Trophoblast cell (in vitro differentiated cells and primary cell): ENCODE measurements at regions not wholly inside any gene's neighbourhood (a gene's known extent, or its start where the extent isn't known, plus 50 kb on each side); places are given as distances from the start of the nearest gene placed in this dataset.
"Not testable (repeated sequence)": the region's sequence is repeated elsewhere in the genome, so short reads cannot be mapped to it uniquely, and the experiment has no call there.

ENCODE experiments used
- DNase-seq, 2 donors: peaks; one replicate each; pipeline ENCODE4 v3.0.0-alpha.2; 2016
- H2AFZ ChIP-seq: 2 replicates; pipeline ENCODE4 v1.6.1; 2013; ENCODE audit warnings: low read length, moderate library complexity, mild to moderate bottlenecking; ENCODE audit not compliant: insufficient read depth, poor library complexity
- H2AK5ac ChIP-seq: 2 replicates; pipeline ENCODE4 v1.6.1; 2013; ENCODE audit warnings: mild to moderate bottlenecking, low read length
- H2BK120ac ChIP-seq: 2 replicates; pipeline ENCODE4 v1.6.1; 2013; ENCODE audit warnings: low read length, mild to moderate bottlenecking, moderate library complexity; ENCODE audit not compliant: insufficient read depth, poor library complexity
- H2BK12ac ChIP-seq: 2 replicates; pipeline ENCODE4 v1.6.1; 2013; ENCODE audit warnings: mild to moderate bottlenecking, low read length, moderate library complexity
- H2BK5ac ChIP-seq: 2 replicates; pipeline ENCODE4 v1.6.1; 2013; ENCODE audit warnings: low read length, low read depth, moderate library complexity, mild to moderate bottlenecking; ENCODE audit not compliant: poor library complexity
- H3K14ac ChIP-seq: 2 replicates; pipeline ENCODE4 v1.6.1; 2013; ENCODE audit warnings: mild to moderate bottlenecking, low read length
- H3K18ac ChIP-seq: 2 replicates; pipeline ENCODE4 v1.6.1; 2013; ENCODE audit warnings: mild to moderate bottlenecking, low read length
- H3K23ac ChIP-seq: 2 replicates; pipeline ENCODE4 v1.6.1; 2013; ENCODE audit warnings: low read length
- H3K27ac ChIP-seq: 2 replicates; pipeline ENCODE4 v1.5.1; 2013; ENCODE audit warnings: low read depth, mild to moderate bottlenecking, inconsistent platforms, low read length, moderate library complexity
- H3K27me3 ChIP-seq: 2 replicates; pipeline ENCODE4 v1.6.1; 2013; ENCODE audit warnings: inconsistent platforms, mild to moderate bottlenecking, low read length, moderate library complexity; ENCODE audit not compliant: insufficient read depth
- H3K36me3 ChIP-seq, 2 experiments: 1 replicate in 1 of 2; 2 replicates in 1 of 2; pipeline ENCODE4 v1.6.1; 2013; ENCODE audit warnings: low read length in 2 of 2, mild to moderate bottlenecking in 2 of 2, moderate library complexity in 1 of 2; ENCODE audit not compliant: insufficient read depth in 2 of 2, control insufficient read depth in 1 of 2
- H3K4ac ChIP-seq: 2 replicates; pipeline ENCODE4 v1.6.1; 2013; ENCODE audit warnings: low read depth, mild to moderate bottlenecking, low read length, moderate library complexity
- H3K4me1 ChIP-seq, 2 experiments: 1 replicate in 1 of 2; 2 replicates in 1 of 2; pipeline ENCODE4 v1.6.1; 2013; ENCODE audit warnings: low read length in 2 of 2, mild to moderate bottlenecking in 2 of 2, moderate library complexity in 1 of 2; ENCODE audit not compliant: insufficient read depth in 2 of 2, control insufficient read depth in 1 of 2
- H3K4me2 ChIP-seq: 2 replicates; pipeline ENCODE4 v1.6.1; 2013; ENCODE audit warnings: inconsistent platforms, mild to moderate bottlenecking, low read length, moderate library complexity
- H3K4me3 ChIP-seq: 2 replicates; pipeline ENCODE4 v1.5.1; 2013; ENCODE audit warnings: mild to moderate bottlenecking, low read depth, low read length, inconsistent platforms
- H3K79me1 ChIP-seq: one replicate; pipeline ENCODE4 v1.6.1; 2013; ENCODE audit warnings: low read length
- H3K79me2 ChIP-seq: 2 replicates; pipeline ENCODE4 v1.6.1; 2013; ENCODE audit warnings: low read length, mild to moderate bottlenecking; ENCODE audit not compliant: control insufficient read depth, insufficient read depth, poor library complexity
- H3K9ac ChIP-seq: 2 replicates; pipeline ENCODE4 v1.6.1; 2013; ENCODE audit warnings: mild to moderate bottlenecking, low read length
- H3K9me3 ChIP-seq: 2 replicates; pipeline ENCODE4 v1.6.1; 2013; ENCODE audit warnings: low read depth, mild to moderate bottlenecking, control low read depth, inconsistent platforms, low read length; ENCODE audit not compliant: insufficient read depth
- H4K12ac ChIP-seq: 2 replicates; pipeline ENCODE4 v1.6.1; 2013; ENCODE audit warnings: low read depth, mild to moderate bottlenecking, low read length, moderate library complexity
- H4K8ac ChIP-seq: 2 replicates; pipeline ENCODE4 v1.6.1; 2013; ENCODE audit warnings: low read depth, mild to moderate bottlenecking, low read length, moderate library complexity
- H4K91ac ChIP-seq: one replicate; pipeline ENCODE4 v1.6.1; 2013; ENCODE audit warnings: low read depth, mild to moderate bottlenecking, low read length, moderate library complexity
- WGBS: extraction: QIAGEN DNeasy Blood & Tissue Kit; methylation state at CpG from one replicate; pipeline ENCODE4 v1.1.7; 2013; ENCODE audit warnings: missing lambda C conversion rate; ENCODE audit not compliant: insufficient read length, insufficient coverage; ENCODE audit errors: extremely low coverage; 5-methylcytosine and 5-hydroxymethylcytosine counted together

- H3K4me2 ChIP-seq: no peak overlapping the region
- no peak overlapping the region for H2AFZ ChIP-seq
- H3K27me3 ChIP-seq: no peaks in the 10 kb centered on the region
- H3K27ac ChIP-seq: no peak overlapping the region
- H3K18ac ChIP-seq: no peak overlapping the region
- H3K4me1 ChIP-seq: no peaks in the 10 kb centered on the region
- H3K4me3 ChIP-seq: no peak overlapping the region
- H2AK5ac ChIP-seq: no peak overlapping the region
- no peak overlapping the region for H4K91ac ChIP-seq
- no peak overlapping the region for H3K14ac ChIP-seq
- no peak overlapping the region for H3K23ac ChIP-seq
- H3K9me3 ChIP-seq: no peaks in the 10 kb centered on the region
- H3K79me1 ChIP-seq: no peaks in the 10 kb centered on the region
- H4K8ac ChIP-seq: no peak overlapping the region
- no CpG with 5 or more reads among the region's 5 CpGs for WGBS
- no peaks in the 10 kb centered on the region for H3K79me2 ChIP-seq
- H4K12ac ChIP-seq: no peak overlapping the region
- no peak for DNase-seq
- no peaks in the 10 kb centered on the region for H3K36me3 ChIP-seq
- H2BK12ac ChIP-seq: no peak overlapping the region
- H3K4ac ChIP-seq: no peak overlapping the region
- no peak overlapping the region for H2BK120ac ChIP-seq
- H3K9ac ChIP-seq: no peak overlapping the region
- no peak overlapping the region for H2BK5ac ChIP-seq
These were observed 274.1 kb upstream of the CHRM3 start for GRCh38 chr1:239112101-239112935.

GRCh38 chr1:239107676-239108075 is 278.7 kb upstream of the CHRM3 start:
- Histone ChIP-seq H3K79me1 (no peaks in the 10 kb centered on the region), H3K27ac (no peak overlapping the region), H4K8ac (no peak overlapping the region), H3K9me3 (no peaks in the 10 kb centered on the region), H2BK5ac (no peak overlapping the region), H2AFZ (no peak overlapping the region), H3K79me2 (no peaks in the 10 kb centered on the region), H3K4me3 (no peak overlapping the region), H4K12ac (no peak overlapping the region), H3K36me3 (no peaks in the 10 kb centered on the region), H3K4ac (no peak overlapping the region), H3K4me1 (no peaks in the 10 kb centered on the region), H2BK120ac (no peak overlapping the region), H3K14ac (no peak overlapping the region), H3K4me2 (no peak overlapping the region), H3K18ac (no peak overlapping the region), H3K23ac (no peak overlapping the region), H3K27me3 (no peaks in the 10 kb centered on the region), H2AK5ac (no peak overlapping the region), H4K91ac (no peak overlapping the region), H3K9ac (no peak overlapping the region), H2BK12ac (no peak overlapping the region)
- no CpG with 5 or more reads among the region's 7 CpGs for WGBS
- DNase-seq: no peak

- not testable (repeated sequence) for H4K8ac ChIP-seq, H2BK5ac ChIP-seq, H3K9me3 ChIP-seq, H3K4me3 ChIP-seq, H2AFZ ChIP-seq, H2BK120ac ChIP-seq, H3K27ac ChIP-seq, H4K12ac ChIP-seq, H3K36me3 ChIP-seq, H2AK5ac ChIP-seq, H3K4me2 ChIP-seq, H3K79me2 ChIP-seq, H3K4me1 ChIP-seq, H3K14ac ChIP-seq, DNase-seq, H2BK12ac ChIP-seq, H3K79me1 ChIP-seq, H3K18ac ChIP-seq, H3K4ac ChIP-seq, H3K23ac ChIP-seq, H3K27me3 ChIP-seq, H3K9ac ChIP-seq, H4K91ac ChIP-seq
- WGBS: no CpG with 5 or more reads among the region's 7 CpGs
These were observed 279.7 kb upstream of the CHRM3 start for GRCh38 chr1:239106689-239107088.

DNA sequence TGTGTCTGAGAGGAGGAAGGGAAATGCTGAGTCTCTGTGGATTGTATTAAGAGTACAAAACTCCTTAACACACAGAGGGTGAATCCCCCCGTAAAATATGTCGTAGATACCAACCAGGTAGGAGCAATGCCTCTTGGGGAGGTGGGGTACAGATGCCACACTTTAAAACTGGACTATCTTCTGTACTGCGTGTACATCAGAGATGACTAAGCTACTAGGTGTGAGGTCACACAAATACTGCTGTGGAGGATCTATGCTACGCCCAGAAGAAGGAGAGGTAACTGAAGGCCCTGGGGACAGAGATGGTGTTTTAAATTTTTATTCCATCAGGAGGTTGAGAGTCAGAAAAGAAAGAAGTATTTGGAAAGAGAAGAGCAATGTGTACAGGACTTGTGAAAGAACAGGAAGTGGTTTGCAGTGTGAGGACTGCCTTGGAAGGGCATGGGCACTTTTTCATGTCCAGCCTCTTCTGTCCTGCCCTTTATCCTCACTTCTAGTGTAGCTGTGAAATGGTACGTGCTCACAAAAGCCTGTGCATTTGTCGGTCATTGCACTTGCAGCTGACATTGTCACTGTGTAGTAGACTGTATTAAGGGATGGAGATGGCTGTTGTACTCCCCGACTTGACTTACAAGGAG is 287.8 kb upstream of the CHRM3 start:
- Histone ChIP-seq H3K4me1 (no peaks in the 10 kb centered on the region), H3K4ac (no peak overlapping the region)
- no CpG with 5 or more reads among the region's 7 CpGs for WGBS

More for the DNA sequence above, 287.8 kb upstream of the CHRM3 start:
- no peak for DNase-seq
- Histone ChIP-seq H2BK12ac (no peak overlapping the region), H3K4me3 (no peak overlapping the region), H3K36me3 (no peaks in the 10 kb centered on the region), H3K14ac (no peak overlapping the region), H4K91ac (no peak overlapping the region), H2AK5ac (no peak overlapping the region), H3K23ac (no peak overlapping the region), H3K4me2 (no peak overlapping the region), H3K27me3 (no peaks in the 10 kb centered on the region), H3K79me2 (no peaks in the 10 kb centered on the region), H3K18ac (no peak overlapping the region), H3K9ac (no peak overlapping the region), H2BK120ac (no peak overlapping the region), H4K12ac (no peak overlapping the region), H3K79me1 (no peaks in the 10 kb centered on the region), H4K8ac (no peak overlapping the region), H3K27ac (no peak overlapping the region), H3K9me3 (no peaks in the 10 kb centered on the region), H2BK5ac (no peak overlapping the region), H2AFZ (no peak overlapping the region)
